Jurkat, Clone E6-1 (cell line): ENCODE measurements at regions not wholly inside any gene's neighbourhood (a gene's known extent, or its start where the extent isn't known, plus 50 kb on each side); places are given as distances from the start of the nearest gene placed in this dataset.
"Not testable (repeated sequence)": the region's sequence is repeated elsewhere in the genome, so short reads cannot be mapped to it uniquely, and the experiment has no call there.

Source experiments
- DNase-seq: peaks from one replicate; pipeline ENCODE4 v3.0.0-alpha.2; 2011; ENCODE audit warnings: low read depth, low spot score
- H3K4me3 ChIP-seq: 2 replicates; pipeline ENCODE4 v1.5.1; 2011; ENCODE audit warnings: mild to moderate bottlenecking, low read length, control low read depth, moderate library complexity

DNA sequence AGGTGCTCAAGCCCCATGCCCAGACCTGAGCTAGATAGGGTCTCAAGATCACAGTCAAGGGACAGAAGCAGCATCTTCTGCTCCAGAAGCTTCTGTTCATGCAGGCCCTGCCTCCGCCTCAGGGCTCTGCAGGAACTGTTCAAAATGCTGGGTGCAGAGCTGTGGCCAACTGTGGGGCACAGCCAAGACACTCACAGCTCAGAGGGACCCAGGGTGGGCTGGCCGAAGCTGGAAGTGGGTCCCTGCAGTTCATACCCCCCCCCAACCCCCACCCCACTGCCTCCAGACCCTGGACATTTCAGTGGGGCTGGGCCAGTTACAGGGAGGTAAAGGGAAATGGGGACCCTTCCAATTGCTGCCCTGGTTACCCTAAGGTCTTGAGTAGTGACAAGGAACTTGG, 129.0 kb downstream of the CRYBB2 start:
- no peak overlapping the region for H3K4me3 ChIP-seq
- DNase-seq = no peak

DNA sequence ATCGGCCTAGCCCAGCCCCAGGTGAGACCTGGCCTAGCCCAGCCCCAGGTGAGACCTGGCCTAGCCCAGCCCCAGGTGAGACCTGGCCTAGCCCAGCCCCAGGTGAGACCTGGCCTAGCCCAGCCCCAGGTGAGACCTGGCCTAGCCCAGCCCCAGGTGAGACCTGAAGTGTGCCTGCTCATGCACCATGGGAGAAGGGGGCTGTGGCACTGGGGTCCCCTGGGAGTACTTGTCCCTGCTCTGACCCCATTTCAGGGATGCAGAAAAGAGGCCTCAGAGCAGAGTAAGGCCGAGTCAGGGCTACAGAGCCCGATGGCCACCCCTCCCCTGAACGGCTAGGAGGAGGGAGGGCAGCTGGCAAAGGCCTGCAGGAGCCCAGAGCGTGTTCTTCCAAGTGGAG, 129.6 kb downstream of the CRYBB2 start:
- not testable (repeated sequence) for DNase-seq, H3K4me3 ChIP-seq

DNA sequence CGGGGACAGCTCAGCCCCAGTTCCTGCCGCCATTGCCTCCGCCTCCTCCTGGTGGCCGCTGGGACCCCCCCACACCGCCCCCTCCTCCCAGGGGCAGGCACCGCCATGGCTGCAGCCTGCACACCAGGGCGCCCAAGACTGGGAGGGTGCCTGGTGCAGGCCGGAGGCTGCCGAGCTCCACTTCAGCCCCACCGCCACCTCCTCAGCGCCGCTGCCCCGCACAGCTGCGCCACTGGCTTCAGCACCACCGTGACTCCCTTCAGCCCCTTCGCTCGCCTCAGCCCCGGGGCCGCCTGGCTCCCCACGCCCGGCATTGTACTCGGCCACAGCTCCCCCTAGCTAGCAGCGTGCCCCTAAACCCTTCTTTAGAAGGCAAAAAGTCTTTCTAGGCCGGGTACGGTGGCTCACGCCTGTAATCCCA, 131.1 kb downstream of the CRYBB2 start:
- no peak for DNase-seq
- no peak overlapping the region for H3K4me3 ChIP-seq

DNA sequence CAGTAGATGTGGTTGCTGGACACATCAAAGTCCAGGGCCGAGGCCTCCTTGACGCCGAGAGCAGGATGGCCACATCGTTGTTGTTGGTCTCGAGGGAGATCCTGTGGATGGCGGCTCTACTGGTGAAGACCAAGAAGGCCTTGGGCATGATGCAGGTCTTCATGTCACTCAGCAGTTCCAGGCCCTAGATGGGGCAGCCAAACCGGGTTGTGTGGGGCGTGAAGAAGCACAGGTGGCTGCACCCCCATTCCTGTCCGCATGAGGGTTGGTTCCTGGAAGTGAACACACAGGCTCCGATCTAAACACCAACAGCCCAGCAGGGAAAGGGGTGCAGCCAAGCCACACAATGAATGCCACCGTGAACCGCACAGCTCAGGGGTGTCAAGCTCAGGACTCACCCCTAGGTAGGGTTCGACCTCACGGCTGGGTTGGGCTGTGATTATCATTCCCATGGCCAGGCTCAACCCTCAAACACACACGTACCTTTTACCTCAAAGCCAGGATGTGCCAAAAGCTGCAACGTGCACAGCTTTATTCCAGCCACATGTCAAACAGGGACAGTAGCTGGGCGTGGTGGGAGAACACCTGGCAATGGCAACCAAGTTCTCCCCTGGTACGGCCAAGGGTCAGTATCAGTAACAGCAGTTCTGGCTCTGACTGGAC, 132.3 kb downstream of the CRYBB2 start:
- no peak overlapping the region for H3K4me3 ChIP-seq
- DNase-seq = no peak

DNA sequence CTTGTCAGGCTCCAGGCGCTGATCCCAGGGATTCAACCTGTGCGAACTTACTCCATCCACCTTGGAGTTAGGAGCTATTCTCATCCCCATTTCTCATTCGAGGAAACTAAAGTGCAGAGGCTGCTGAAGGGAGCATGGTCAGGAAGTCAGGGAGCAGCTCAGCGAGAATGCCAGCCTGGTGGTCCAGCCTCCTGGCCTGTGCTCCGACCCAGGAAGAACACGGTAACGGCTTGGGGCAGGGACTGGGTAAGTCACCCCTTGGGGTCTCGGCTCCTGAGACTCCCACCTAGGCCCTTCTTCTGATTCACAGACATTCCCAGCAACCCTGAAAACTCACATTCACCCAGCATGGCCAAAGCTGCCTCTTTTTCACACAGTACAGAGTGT, 132.8 kb downstream of the CRYBB2 start:
- DNase-seq = no peak
- no peak overlapping the region for H3K4me3 ChIP-seq

DNA sequence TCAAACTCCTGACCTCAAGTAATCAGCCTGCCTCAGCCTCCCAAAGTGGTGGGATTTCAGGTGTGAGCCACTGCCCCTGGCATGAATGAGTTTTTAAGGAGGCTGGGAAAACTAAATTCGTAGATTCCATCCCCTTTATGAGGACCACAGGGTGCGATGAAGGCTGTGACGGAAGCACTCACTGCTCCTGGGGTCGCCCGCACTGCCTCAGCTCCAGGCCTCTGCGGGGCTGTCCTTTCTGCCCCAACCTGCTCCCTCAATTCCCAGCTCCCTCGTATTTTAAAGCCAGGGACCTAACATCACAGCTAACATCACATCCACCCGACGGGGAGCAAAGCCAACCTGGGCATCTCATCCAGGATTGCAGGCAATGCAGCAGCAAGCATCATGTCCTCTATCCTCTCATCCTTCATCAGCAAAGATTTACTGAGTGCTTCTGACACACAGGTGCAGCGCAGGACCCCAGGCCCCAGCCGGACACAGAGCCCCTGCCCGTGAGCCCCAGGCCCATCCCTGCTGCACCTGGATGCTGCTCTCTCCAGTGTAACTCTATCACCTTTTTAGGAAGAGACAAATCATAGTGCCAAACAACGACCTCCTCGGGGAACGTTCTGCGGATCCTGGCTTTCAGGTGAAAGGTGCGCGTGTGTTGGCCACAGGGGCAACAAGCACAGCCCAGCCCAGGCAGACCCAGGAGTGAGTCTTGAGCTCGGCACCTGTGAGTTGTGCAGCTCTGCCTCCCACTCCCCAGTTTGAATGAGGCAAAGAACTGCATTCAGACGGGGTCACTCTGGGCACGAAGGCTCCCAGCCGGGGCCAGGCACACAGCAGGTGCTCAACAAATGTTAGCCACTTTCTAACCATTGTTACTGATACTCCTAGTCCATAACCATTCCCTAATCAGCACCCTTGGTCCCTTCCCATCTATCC, 134.3 kb downstream of the CRYBB2 start:
- DNase-seq = no peak
- no peak overlapping the region for H3K4me3 ChIP-seq

DNA sequence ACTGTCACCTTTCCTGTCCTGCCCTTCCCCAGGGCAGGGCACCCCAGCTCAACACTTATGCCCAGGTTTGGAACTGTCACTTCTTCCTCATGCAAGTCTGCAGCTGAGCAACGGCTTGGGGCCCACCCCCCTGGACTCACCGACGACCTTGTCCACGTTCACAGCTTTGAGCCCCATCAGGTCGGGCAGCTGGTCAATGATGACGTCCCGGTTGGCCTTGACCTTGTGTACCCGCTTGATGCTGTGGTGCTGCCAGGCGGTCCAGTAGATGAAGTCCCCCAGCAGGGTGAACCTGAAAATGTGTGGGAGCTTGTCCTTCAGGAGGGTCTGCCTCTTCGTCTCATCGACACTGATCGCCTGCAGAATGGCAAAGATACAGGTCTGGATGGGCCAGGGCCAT, 135.0 kb downstream of the CRYBB2 start:
- H3K4me3 ChIP-seq = no peak overlapping the region
- DNase-seq = no peak

DNA sequence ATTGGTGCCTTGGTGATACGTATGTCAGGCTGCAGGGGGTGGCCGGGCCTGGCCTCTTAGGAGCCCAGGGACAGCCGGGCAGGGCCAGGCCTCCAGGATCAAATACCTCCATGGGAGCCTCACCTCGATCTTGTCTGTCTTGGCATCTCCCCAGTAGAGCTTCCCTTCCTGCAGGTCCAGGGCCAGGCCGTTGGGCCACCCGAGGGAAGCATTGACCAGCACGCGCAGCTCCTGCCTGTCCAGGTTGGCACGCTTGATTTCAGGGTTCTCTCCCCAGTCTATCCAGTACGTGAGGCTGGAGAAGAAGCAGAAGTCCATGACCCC, 137.7 kb downstream of the CRYBB2 start:
- DNase-seq = no peak

DNA sequence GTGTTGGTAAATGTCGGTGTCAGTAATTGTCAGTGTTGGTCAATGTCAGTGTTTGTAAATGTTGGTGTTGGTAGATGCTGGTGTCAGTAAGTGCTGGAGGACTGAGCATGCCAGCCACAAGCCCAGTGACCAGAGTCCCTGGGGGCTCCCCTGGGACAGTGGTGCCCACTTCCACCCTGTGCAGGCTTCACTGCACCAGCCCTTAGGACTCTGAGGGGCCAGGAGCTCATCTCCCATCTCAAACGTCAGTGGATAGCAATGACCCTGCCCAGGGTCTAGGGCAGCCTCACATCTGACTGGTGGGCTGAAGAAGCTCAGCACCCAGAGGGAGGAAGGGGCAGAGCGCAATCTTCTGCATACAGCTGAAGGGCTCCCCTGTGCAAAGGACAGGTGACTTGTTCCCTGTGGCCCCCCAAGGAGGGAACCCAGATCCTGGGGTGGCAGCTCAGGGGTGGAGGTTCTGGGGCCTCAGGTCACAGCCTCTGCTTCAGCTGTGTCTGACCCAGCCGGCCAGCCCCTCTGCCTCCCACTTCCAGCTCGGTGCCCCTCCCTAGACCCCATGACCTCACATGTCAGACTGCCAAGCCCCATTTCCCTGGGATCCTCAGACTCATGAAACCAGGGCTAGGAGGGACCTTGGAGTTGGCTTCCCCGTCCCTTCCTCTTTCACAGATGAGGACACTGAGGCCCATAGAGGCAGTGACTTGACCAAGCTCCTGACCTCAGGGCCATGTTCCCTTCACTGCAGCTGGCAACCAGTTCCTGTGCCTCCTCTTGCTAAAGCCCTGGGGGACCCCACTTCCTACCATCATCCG, 138.4 kb downstream of the CRYBB2 start:
- DNase-seq = no peak

More for the DNA sequence above, 137.7 kb downstream of the CRYBB2 start:
- H3K4me3 ChIP-seq = no peak overlapping the region

DNA sequence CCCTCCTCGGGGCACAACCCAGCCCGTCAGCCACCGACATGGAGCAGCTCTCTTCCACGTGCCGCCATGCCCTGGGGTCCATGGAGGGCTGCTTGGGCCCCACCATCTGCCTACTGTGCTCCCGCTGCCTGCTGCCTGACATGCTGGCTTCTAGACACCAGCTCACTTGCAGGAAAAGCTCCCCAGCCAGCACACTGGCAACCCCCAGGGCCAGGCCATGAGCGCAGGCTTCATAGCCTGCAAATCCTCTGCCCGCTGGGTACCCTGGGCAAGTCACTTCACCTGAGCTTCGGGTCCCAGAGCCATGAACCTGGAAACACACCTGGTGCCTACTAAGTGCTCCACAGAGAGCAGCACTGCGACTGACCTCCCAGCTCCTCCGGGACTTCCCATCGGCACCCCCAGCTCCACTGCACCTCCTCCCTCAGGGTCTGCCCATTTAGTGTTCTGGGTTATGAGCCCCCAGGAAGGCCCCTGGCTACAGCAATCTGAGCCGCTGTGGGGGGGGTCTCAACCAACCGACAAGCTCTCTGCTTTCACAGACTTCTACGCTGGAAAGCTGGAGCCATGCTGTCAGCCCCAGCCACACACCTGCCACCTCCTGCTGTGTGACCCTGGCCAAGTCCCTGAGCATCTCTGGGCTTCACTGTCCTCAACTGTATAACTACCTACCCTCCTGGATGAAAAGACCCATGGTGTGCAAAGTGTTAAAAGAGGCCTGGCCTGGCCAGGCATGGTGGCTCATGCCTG, 139.2 kb downstream of the CRYBB2 start:
- H3K4me3 ChIP-seq = no peak overlapping the region
- no peak for DNase-seq

More for the DNA sequence above, 138.4 kb downstream of the CRYBB2 start:
- no peak overlapping the region for H3K4me3 ChIP-seq

DNA sequence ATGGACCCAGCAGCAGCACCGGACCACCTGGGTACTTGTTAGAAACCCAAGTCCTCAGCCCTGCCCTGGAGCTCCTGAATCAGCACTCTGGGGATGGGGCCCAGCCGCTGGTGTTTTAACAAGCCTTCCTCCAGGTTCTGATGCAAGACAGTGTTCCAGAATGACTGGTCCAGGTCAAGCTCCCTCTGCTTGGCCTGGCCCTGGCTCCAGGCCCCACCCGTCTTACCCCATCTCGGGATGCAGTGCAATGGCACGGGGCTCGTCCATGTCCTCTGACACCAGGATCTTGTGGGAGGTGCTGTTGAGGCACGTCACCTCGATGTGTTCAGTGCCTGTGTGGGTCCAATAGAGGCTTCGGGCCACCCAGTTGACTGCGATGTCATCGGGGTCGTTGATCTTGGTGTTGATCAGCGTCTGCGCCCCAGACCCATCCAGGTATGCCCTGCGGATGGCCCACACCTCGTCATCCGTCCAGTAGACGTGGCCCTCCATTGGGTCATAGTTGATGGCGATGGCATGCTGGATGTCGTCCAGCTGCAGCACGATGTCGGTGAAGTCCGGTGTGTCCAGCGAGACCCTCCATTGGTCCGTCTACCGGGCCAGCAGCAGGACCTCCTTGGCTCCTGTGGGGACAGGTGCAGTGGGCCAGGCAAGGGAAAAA, 140.3 kb downstream of the CRYBB2 start:
- no peak overlapping the region for H3K4me3 ChIP-seq
- DNase-seq = no peak

DNA sequence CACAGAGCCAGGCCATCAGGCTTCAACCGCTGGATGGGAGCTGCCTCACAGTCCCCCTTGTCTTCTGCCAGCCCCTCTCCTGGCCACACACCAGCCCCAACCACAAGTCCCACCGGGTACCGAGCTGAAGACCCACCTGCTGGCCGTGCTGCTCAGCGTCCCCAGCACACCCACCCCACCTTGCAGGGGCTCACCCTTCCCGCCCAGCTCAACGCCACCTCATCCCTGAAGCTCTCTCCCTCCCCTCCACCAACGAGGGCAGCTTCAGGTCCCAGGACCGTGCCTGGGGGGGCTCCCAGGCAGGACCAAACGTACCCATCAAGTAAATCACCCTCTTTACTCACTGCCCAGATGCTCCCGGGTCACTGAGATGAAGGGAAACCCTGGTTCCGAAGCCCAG, 141.0 kb downstream of the CRYBB2 start:
- no peak overlapping the region for H3K4me3 ChIP-seq
- no peak for DNase-seq

DNA sequence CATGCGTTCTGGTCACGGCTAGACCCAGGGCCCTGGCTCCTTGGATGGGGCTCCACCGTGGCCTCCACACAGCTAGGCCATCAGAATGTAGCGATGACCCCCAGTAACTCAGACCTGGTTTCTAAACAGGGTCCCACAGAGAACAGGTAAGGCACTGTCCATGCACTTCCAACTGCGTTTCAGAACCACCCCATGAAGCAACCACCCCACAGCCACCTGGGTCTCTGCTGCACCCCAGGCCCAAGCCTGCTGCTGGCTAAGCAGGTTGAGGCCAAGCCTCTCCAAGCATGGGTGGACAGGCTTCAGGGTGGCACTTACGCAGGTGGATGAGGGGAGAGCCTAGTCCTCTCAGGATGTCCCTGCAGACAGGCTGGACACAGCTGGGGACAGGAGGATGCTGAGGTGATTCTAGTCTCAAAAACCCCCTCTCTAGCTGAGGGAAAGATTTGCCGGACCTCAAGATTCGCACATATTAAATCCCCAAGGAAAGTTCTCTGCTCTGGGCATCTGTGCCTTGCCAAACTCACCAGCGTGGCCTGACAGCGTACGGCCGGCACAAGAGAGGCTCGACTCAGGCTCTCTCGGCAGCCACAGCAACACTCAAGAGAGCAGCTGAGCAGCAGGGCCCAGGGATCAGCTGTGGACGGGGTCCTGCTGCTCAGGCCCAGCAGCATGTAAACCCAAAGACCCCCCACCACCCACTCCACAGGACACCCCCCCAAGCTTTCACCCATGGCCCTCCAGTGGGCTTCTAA, 141.6 kb downstream of the CRYBB2 start:
- no peak overlapping the region for H3K4me3 ChIP-seq
- no peak for DNase-seq

DNA sequence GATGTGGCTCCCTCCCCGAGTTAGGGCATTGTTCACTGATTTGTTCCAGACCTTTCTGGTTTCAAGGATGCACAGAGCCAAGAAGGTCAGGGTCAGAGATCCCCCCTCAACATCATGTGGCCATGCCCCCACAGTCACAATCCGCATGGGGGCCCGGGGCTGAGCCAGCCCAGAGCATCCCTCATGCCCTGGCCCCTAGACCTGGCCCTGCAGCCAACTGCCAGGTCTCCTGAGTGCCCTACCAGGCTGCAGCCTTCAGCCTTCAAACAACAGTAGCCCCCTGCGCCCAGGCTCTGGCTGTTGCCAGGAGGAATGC, 142.4 kb downstream of the CRYBB2 start:
- DNase-seq = no peak
- H3K4me3 ChIP-seq = no peak overlapping the region

DNA sequence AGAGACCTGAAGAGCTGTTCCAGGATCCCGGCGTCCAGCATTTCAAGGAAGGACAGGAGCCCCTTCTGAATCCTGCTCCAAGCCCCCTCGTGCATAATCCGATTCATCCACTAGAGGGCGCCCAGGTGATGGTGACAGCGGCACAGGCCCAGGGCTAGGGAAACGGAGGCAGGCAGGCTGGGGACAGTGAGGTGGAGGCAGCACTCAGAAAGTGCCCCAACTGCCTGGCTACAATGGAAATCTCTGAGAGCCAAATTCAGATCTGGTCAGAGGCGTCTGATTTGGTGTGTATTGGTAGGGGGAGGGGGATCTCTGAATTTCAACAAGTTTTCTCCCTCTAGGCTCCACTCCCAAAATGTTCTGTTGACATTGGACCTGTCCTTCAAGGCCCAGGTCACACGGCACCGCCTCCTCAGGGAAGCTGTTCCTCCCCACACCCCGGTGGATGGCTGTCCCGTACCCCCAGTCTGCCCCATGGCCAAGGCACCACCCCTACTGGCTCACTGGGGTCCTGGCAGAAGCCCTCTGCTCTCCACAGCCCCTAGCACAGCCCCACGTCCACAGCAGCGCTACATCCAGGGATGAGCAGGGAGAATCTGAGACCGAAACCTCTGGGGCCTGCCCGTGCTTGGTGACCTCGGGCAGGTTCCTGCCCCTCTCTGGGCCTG, 142.9 kb downstream of the CRYBB2 start:
- DNase-seq = peak; percentile 31
- no peak overlapping the region for H3K4me3 ChIP-seq

DNA sequence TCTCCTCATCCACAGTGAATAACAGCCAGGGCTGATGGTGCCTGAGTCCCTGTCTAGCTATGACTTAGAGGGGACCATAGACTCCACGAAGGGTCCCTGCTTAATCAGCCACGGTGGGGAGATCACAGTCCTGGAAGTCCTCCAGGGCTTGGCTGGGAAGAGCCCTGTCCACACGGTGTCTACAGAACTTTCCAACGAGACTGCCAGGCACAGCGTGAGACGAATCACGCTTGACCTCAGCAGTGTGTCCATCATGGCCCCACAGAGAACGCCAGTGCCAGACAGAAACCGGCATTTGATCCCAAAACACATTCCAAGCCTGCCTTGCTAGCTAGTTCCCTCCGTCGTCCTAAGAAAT, 143.4 kb downstream of the CRYBB2 start:
- no peak for DNase-seq
- no peak overlapping the region for H3K4me3 ChIP-seq

DNA sequence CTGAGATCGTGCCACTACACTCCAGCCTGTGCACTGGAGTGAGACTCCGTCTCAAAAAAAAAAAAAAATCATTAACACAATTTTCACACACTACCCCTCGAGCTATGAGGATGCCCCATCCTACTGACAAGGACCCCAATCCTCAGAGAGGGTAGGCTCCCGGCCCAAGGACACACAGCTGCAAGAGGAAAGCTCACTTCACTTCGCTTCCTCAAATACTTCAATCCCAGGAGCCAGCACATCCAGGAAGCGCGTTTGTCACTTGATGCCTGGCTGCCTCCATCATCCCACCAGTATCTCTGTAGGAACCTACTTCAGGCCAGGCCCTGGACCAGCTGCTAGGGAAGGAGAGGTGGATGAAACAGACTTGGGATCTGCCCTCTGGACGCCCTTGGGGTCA, 144.0 kb downstream of the CRYBB2 start:
- DNase-seq = no peak
- H3K4me3 ChIP-seq = no peak overlapping the region

DNA sequence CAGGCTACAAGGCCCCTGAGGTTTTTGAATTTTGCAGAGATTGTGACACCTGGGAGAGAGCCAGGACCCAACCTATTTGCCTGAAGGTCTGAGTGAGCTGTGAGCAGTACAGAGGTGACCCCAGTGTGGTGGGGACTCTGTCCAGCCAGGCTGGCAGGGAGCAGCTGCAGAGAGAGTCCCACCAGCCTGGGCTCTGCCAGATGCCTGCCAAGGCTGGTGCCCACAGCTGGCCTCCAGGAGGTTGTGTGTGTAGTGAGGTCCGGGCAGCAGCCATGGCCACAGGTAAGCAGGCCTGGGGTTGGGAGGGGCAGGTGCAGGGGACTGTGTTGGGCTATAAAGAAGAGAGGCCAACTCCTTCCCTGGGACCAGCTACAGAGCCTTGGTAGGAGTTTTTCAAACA, 144.8 kb downstream of the CRYBB2 start:
- H3K4me3 ChIP-seq = no peak overlapping the region
- DNase-seq = no peak
